DMS 273 treated with DMSO at 0.1 percent for 48 hours (cell line): ENCODE measurements at regions not wholly inside any gene's neighbourhood (a gene's known extent, or its start where the extent isn't known, plus 50 kb on each side); places are given as distances from the start of the nearest gene placed in this dataset.
"Not testable (repeated sequence)": the region's sequence is repeated elsewhere in the genome, so short reads cannot be mapped to it uniquely, and the experiment has no call there.

ENCODE experiments used
- DNase-seq: peaks from one replicate; lab custom pipeline; 2025; lab: John Stamatoyannopoulos, UW

- no peak for DNase-seq
These were observed 55.5 kb upstream of the PIK3C3 start for GRCh38 chr18:41899535-41899934.

GRCh38 chr18:41893432-41893831 lies 61.6 kb upstream of the PIK3C3 start:
- DNase-seq = no peak

GRCh38 chr18:41887100-41887499 lies 67.9 kb upstream of the PIK3C3 start:
- DNase-seq = no peak

GRCh38 chr18:41886126-41886807 lies 68.8 kb upstream of the PIK3C3 start:
- no peak for DNase-seq

- DNase-seq = no peak
These were observed 73.7 kb upstream of the PIK3C3 start for GRCh38 chr18:41881285-41881684.

- DNase-seq = no peak
These were observed 75.8 kb upstream of the PIK3C3 start for GRCh38 chr18:41879256-41879655.

GRCh38 chr18:41875094-41875780 lies 79.8 kb upstream of the PIK3C3 start:
- no peak for DNase-seq

- no peak for DNase-seq
These were observed 81.3 kb upstream of the PIK3C3 start for GRCh38 chr18:41873730-41874129.

- no peak for DNase-seq
These were observed 82.8 kb upstream of the PIK3C3 start for GRCh38 chr18:41872206-41872605.

GRCh38 chr18:41871229-41872000 lies 83.6 kb upstream of the PIK3C3 start:
- DNase-seq = no peak

- DNase-seq = no peak
These were observed 84.2 kb upstream of the PIK3C3 start for GRCh38 chr18:41870817-41871216.

GRCh38 chr18:41870191-41870590 lies 84.8 kb upstream of the PIK3C3 start:
- DNase-seq = no peak

GRCh38 chr18:41865796-41866195 lies 89.2 kb upstream of the PIK3C3 start:
- DNase-seq = not testable (repeated sequence)

- DNase-seq = no peak
These were observed 90.8 kb upstream of the PIK3C3 start for GRCh38 chr18:41864216-41864615.

GRCh38 chr18:41862921-41863320 lies 92.1 kb upstream of the PIK3C3 start:
- DNase-seq = no peak

- DNase-seq = no peak
These were observed 94.0 kb upstream of the PIK3C3 start for GRCh38 chr18:41860987-41861386.

- DNase-seq = no peak
These were observed 96.1 kb upstream of the PIK3C3 start for GRCh38 chr18:41858761-41859555.

- no peak for DNase-seq
These were observed 101.8 kb upstream of the PIK3C3 start for GRCh38 chr18:41853280-41853679.

- DNase-seq = no peak
These were observed 104.3 kb upstream of the PIK3C3 start for GRCh38 chr18:41850781-41851180.

- DNase-seq = no peak
These were observed 105.4 kb upstream of the PIK3C3 start for GRCh38 chr18:41849632-41850031.

GRCh38 chr18:41845563-41845962 lies 109.5 kb upstream of the PIK3C3 start:
- no peak for DNase-seq

GRCh38 chr18:41842886-41843285 lies 112.1 kb upstream of the PIK3C3 start:
- DNase-seq = no peak
